Left lung (tissue), 4 donors: ENCODE measurements at regions not wholly inside any gene's neighbourhood (a gene's known extent, or its start where the extent isn't known, plus 50 kb on each side); places are given as distances from the start of the nearest gene placed in this dataset.
A peak's percentile ranks its signal among the peaks of the same experiment; 100 is the strongest.

Experiments used
- ATAC-seq: fragments of 200-7000 bp; cut with Tn5 transposase; one replicate; pipeline ENCODE4 v1.9.1; 2020; ENCODE audit warnings: moderate library complexity
- DNase-seq, 4 donors: peaks; one replicate each; pipeline ENCODE4 v3.0.0-alpha.2; 2013 to 2020
- H3K27ac ChIP-seq, 2 donors: fragments of 200-600 bp; sonication (generic) in 1 of 2; one replicate each; pipeline versions ENCODE4 v1.5.0 to v1.8.0; 2020 to 2021
- H3K27me3 ChIP-seq, 2 donors: fragments of 200-600 bp; sonication (generic) in 1 of 2; one replicate each; pipeline versions ENCODE4 v1.5.0 to v1.8.0; 2020 to 2021
- H3K36me3 ChIP-seq, 2 donors: fragments of 200-600 bp; sonication (generic) in 1 of 2; one replicate each; pipeline versions ENCODE4 v1.5.0 to v1.8.0; 2020 to 2021
- H3K4me1 ChIP-seq, 2 donors: fragments of 200-600 bp; one replicate each; pipeline ENCODE4 v1.8.0; 2021
- H3K4me3 ChIP-seq, 2 donors: fragments of 200-600 bp; sonication (generic) in 1 of 2; one replicate each; pipeline versions ENCODE4 v1.5.0 to v1.8.0; 2020 to 2021; ENCODE audit warnings: mild to moderate bottlenecking in 1 of 2
- H3K9me3 ChIP-seq, 2 donors: fragments of 200-600 bp; sonication (generic) in 1 of 2; one replicate each; pipeline versions ENCODE4 v1.5.0 to v1.8.0; 2020 to 2021
- CTCF ChIP-seq, 2 donors: fragments of 200-600 bp; sonication (generic) in 1 of 2; IDR thresholded peaks; one replicate each; pipeline versions ENCODE4 v1.5.0 to v1.8.0; 2021; ENCODE audit warnings: antibody characterized with exemption in 2 of 2
- intact Hi-C, 2 donors: fragments of 100-400 bp; cut with DNase I; formaldehyde crosslinking; loops; one replicate each; pipeline versions ENCODE4 v1.11.2 to v1.14.2; 2022
- donor health status: DM: no; HTN: yes; CAD: no.
- donor health status: DM: no; HTN: no; CAD: no.

DNA sequence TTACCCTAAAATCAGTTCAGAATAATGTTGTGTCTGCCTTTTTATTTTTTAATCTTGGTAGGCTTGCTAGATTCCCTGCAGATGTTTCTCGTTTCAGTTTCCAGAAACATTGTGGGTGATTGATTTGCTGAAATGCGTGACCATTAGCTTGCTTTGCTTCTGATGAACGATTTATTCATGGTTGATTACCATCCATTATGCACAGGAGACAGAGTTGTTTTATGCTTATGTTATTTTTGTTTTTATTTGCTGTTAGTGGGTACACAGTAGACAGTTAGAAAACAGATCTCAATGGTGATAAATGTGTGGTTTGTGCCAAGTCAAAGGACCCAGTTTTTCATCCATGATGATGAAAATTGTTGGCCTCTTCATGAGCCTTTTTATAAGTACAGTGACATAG lies 455.6 kb upstream of the BOD1L1 start:
- intact Hi-C loops, result no loop called here
- Histone ChIP-seq H3K36me3 (no peaks in the 10 kb centered on the region), H3K27me3 (no peaks in the 10 kb centered on the region), H3K4me1 (no peaks in the 10 kb centered on the region), H3K4me3 (no peak overlapping the region), H3K27ac (no peak overlapping the region), H3K9me3 (no peaks in the 10 kb centered on the region)
- no peak for TF ChIP-seq CTCF (IDR thresholded peaks at IDR 0.05)
- ATAC-seq (no peak), DNase-seq (peak in 2 of 4 donors; percentile 10 to 16)

GRCh38 chr4:14084598-14084997 lies 457.1 kb upstream of the BOD1L1 start:
- no peaks in the 10 kb centered on the region for H3K36me3 ChIP-seq
- DNase-seq, result no peak
- no peak overlapping the region for H3K4me3 ChIP-seq
- ATAC-seq, result no peak
- no peak for TF ChIP-seq CTCF (IDR thresholded peaks at IDR 0.05)
- H3K4me1 ChIP-seq, result no peaks in the 10 kb centered on the region
- H3K9me3 ChIP-seq, result no peaks in the 10 kb centered on the region
- intact Hi-C loops, result no loop called here
- H3K27me3 ChIP-seq, result no peaks in the 10 kb centered on the region
- H3K27ac ChIP-seq, result no peak overlapping the region

DNA sequence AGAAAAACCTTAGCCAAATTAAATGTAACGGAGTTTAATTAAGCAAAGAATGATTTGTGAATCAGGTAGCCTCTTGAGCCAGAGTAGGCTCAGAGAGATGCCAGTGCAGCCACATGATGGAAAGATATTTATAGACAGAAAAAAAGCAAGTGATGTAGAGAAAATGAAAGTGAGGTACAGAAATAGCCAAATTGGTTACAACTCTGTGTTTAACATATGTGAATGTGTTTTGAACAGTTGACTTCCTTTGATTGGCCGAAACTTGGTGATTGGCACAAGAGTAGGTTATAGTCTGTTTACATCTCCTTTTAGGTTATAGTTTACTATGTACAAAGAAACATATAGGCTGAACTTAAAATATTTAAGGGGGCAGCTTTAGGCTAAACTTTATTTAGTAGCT lies 459.9 kb upstream of the BOD1L1 start:
- H3K36me3 ChIP-seq, result no peaks in the 10 kb centered on the region
- H3K27me3 ChIP-seq, result no peaks in the 10 kb centered on the region
- ATAC-seq, result no peak
- H3K4me3 ChIP-seq, result no peak overlapping the region
- no peak for DNase-seq
- no peaks in the 10 kb centered on the region for H3K4me1 ChIP-seq
- no peaks in the 10 kb centered on the region for H3K9me3 ChIP-seq
- intact Hi-C loops, result no loop called here
- H3K27ac ChIP-seq, result no peak overlapping the region
- no peak for TF ChIP-seq CTCF (IDR thresholded peaks at IDR 0.05)

- DNase-seq (peak in 2 of 4 donors; percentile 48 to 56), ATAC-seq (no peak)
- H3K9me3 ChIP-seq, result no peaks in the 10 kb centered on the region
- no peak for TF ChIP-seq CTCF (IDR thresholded peaks at IDR 0.05)
- H3K36me3 ChIP-seq, result no peaks in the 10 kb centered on the region
- no peaks in the 10 kb centered on the region for H3K27me3 ChIP-seq
- no peak overlapping the region for H3K27ac ChIP-seq
- intact Hi-C loops, result no loop called here
- no peak overlapping the region for H3K4me3 ChIP-seq
- no peaks in the 10 kb centered on the region for H3K4me1 ChIP-seq
Observed at GRCh38 chr4:14087921-14088320, 460.4 kb upstream of the BOD1L1 start.

- Histone ChIP-seq H3K4me1 (no peaks in the 10 kb centered on the region), H3K4me3 (no peak overlapping the region), H3K27me3 (no peaks in the 10 kb centered on the region), H3K36me3 (no peaks in the 10 kb centered on the region), H3K27ac (no peak overlapping the region), H3K9me3 (no peaks in the 10 kb centered on the region)
- ATAC-seq (no peak), DNase-seq (no peak)
- no peak for TF ChIP-seq CTCF (IDR thresholded peaks at IDR 0.05)
- intact Hi-C loops, result no loop called here
Observed at GRCh38 chr4:14091531-14091930, 464.0 kb upstream of the BOD1L1 start.
